ENCODE measurements at regions not wholly inside any gene's neighbourhood (a gene's known extent, or its start where the extent isn't known, plus 50 kb on each side); places are given as distances from the start of the nearest gene placed in this dataset.

GRCh38 chr20:62549499-62550086 lies 73.8 kb upstream of the GATA5 start:
- peaks cover 0 to 5% (median 0%) of the 10 kb centered on the region in 8 donors for H3K9me3 ChIP-seq
- no peak for TF ChIP-seq POLR2AphosphoS5 (IDR thresholded peaks at IDR 0.05)
- TF ChIP-seq POLR2A (IDR thresholded peaks at IDR 0.05) = no peak
- no peak for TF ChIP-seq CTCF (IDR thresholded peaks at IDR 0.05 in 8 of 11, conservative IDR thresholded peaks at IDR 0.05 in 3 of 11)
- WGBS, 5 donors = 68 to 82% (median 78%) methylated on average over 10 to 22 of the region's 22 CpGs
- H3K27me3 ChIP-seq (replicated peaks in 1 of 7) = peaks cover 4 to 93% (median 51%) of the 10 kb centered on the region in 7 donors
- peaks cover 7 to 28% (median 21%) of the 10 kb centered on the region in 6 donors for H3K4me1 ChIP-seq
- H3K27ac ChIP-seq = no peak overlapping the region
- H3K4me3 ChIP-seq = no peak overlapping the region
- intact Hi-C loops (cut with DNase I; ENCODE audit: low total_unique reads) = no loop called here
- no peak for DNase-seq
- no peaks in the 10 kb centered on the region for H3K36me3 ChIP-seq

- H3K4me3 ChIP-seq = peak overlapping the region in 3 of 8 donors; percentile 30 to 63 (median 30)
- intact Hi-C loops (cut with DNase I; ENCODE audit: low total_unique reads) = no loop called here
- H3K36me3 ChIP-seq = no peaks in the 10 kb centered on the region
- H3K4me1 ChIP-seq = peaks cover 7 to 28% (median 21%) of the 10 kb centered on the region in 6 donors
- no peaks in the 10 kb centered on the region for H3K9me3 ChIP-seq
- DNase-seq = no peak
- H3K27me3 ChIP-seq (replicated peaks in 1 of 7) = peaks cover 4 to 99% (median 57%) of the 10 kb centered on the region in 7 donors
- no peak for TF ChIP-seq POLR2A (IDR thresholded peaks at IDR 0.05)
- no peak for TF ChIP-seq CTCF (IDR thresholded peaks at IDR 0.05 in 8 of 11, conservative IDR thresholded peaks at IDR 0.05 in 3 of 11)
- TF ChIP-seq POLR2AphosphoS5 (IDR thresholded peaks at IDR 0.05) = no peak
- WGBS, 5 donors = 0 to 18% (median 14%) methylated on average over 4 to 32 of the region's 32 CpGs
- no peak overlapping the region for H3K27ac ChIP-seq
These were observed 74.4 kb upstream of the GATA5 start for GRCh38 chr20:62550087-62550632.

GRCh38 chr20:62551407-62552323 lies 75.9 kb upstream of the GATA5 start:
- intact Hi-C loops (cut with DNase I; ENCODE audit: low total_unique reads) = no loop called here
- WGBS, 5 donors = 20 to 31% (median 22%) methylated on average over 19 to 47 of the region's 47 CpGs
- no peak for TF ChIP-seq POLR2AphosphoS5 (IDR thresholded peaks at IDR 0.05)
- TF ChIP-seq POLR2A (IDR thresholded peaks at IDR 0.05) = no peak
- no peak for TF ChIP-seq CTCF (IDR thresholded peaks at IDR 0.05 in 8 of 11, conservative IDR thresholded peaks at IDR 0.05 in 3 of 11)
- no peak overlapping the region for H3K27ac ChIP-seq
- H3K4me3 ChIP-seq = peak overlapping the region in 7 of 8 donors; percentile 10 to 63 (median 25)
- no peaks in the 10 kb centered on the region for H3K9me3 ChIP-seq
- no peaks in the 10 kb centered on the region for H3K36me3 ChIP-seq
- peaks cover 7 to 28% (median 21%) of the 10 kb centered on the region in 6 donors for H3K4me1 ChIP-seq
- DNase-seq = no peak
- peaks cover 4 to 99% (median 66%) of the 10 kb centered on the region in 7 donors for H3K27me3 ChIP-seq (replicated peaks in 1 of 7)

Measured in spleen (tissue), 11 donors.